ENCODE measurements at regions not wholly inside any gene's neighbourhood (a gene's known extent, or its start where the extent isn't known, plus 50 kb on each side); places are given as distances from the start of the nearest gene placed in this dataset.

DNA sequence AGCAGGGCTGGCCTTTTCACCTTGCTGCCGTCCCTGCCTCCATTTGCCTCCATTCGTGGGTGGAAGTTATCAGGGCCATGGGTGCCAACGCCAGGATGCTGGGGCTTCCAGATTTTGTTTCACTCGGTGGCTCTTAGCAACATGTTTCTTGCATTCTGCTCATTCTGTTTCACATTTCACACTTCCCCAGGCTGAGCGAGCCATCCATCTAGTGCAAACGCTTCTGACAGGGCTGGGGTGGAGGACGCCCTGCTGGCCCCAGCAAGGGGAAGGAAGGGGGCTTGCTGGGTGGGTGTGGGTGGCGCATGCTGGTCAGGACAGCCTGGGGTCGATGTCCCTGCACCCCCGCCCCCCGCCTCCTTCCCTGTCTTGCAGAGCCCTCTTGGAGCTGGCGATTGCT, 165.2 kb downstream of the URI1 start (continued):
- TF ChIP-seq, protein P1, sequence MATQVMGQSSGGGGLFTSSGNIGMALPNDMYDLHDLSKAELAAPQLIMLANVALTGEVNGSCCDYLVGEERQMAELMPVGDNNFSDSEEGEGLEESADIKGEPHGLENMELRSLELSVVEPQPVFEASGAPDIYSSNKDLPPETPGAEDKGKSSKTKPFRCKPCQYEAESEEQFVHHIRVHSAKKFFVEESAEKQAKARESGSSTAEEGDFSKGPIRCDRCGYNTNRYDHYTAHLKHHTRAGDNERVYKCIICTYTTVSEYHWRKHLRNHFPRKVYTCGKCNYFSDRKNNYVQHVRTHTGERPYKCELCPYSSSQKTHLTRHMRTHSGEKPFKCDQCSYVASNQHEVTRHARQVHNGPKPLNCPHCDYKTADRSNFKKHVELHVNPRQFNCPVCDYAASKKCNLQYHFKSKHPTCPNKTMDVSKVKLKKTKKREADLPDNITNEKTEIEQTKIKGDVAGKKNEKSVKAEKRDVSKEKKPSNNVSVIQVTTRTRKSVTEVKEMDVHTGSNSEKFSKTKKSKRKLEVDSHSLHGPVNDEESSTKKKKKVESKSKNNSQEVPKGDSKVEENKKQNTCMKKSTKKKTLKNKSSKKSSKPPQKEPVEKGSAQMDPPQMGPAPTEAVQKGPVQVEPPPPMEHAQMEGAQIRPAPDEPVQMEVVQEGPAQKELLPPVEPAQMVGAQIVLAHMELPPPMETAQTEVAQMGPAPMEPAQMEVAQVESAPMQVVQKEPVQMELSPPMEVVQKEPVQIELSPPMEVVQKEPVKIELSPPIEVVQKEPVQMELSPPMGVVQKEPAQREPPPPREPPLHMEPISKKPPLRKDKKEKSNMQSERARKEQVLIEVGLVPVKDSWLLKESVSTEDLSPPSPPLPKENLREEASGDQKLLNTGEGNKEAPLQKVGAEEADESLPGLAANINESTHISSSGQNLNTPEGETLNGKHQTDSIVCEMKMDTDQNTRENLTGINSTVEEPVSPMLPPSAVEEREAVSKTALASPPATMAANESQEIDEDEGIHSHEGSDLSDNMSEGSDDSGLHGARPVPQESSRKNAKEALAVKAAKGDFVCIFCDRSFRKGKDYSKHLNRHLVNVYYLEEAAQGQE (IDR thresholded peaks at IDR 0.05; ENCODE audit: borderline replicate concordance), result no peak
- TF ChIP-seq, protein P1 (CRISPR knock-in tag; IDR thresholded peaks at IDR 0.05; ENCODE audit: low read depth), result no peak

DNA sequence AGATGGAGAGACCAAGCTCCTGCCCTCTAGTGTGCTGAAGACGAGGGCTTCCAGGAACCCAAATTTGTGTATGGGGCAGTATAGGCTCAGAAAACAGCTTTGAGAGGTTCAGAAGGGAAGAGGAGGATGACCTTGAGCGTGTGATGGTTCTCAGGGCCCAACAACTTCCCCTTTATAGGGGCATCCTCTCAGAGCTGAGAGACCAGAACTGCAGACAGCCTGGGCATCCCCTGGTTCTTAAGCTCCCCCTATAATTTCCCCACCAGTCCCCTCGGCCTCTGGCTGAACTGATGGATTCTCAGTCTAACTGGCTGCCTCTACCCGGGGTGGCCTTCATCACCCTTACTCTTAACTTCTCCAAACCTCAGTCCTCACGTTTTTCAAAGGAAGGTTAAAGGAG, 167.5 kb downstream of the URI1 start:
- DNase-seq (ENCODE audit: extremely low read depth in 1 of 4, low spot score in 3 of 4) (no peak), ATAC-seq (no peak), FAIRE-seq (no peak)
- H3K4me2 ChIP-seq (ENCODE audit: insufficient read depth, low read length), result no peak overlapping the region
- H3K79me2 ChIP-seq (ENCODE audit: control insufficient read depth, insufficient read depth, low read length), result no peaks in the 10 kb centered on the region
- ChIA-PET POLR2A (interaction anchor here (0.6 to 1.1 kb wide), 3 partner anchors 14 to 334 kb away, joined by 3 to 4 read pairs (median 3); no protein-coding TSS in a partner anchor), CTCF (ENCODE audit: low intra/inter-chr PET ratio) (no interaction called here)
- intact Hi-C loops (cut with micrococcal nuclease) (no loop called here), in situ Hi-C loops (cut with MboI) (no loop called here)
- H3K27me3 ChIP-seq (ENCODE audit: control insufficient read depth in 2 of 2, insufficient read depth in 2 of 2, low read length in 2 of 2), result peaks cover 25 to 54% of the 10 kb centered on the region in 2 experiments; a peak in 4 of 5 replicates
- H3K36me3 ChIP-seq (ENCODE audit: control insufficient read depth, insufficient read depth, low read length), result no peaks in the 10 kb centered on the region
- 0% methylated on average over 5 of the region's 5 CpGs for WGBS (ENCODE audit: insufficient coverage, low coverage, missing lambda C conversion rate)
- BruUV-seq (replicated peaks), result no TSS peak
- no peak overlapping the region for H3K27ac ChIP-seq (ENCODE audit: extremely low read depth, low read depth, low read length)
- no peak overlapping the region for H3K4me3 ChIP-seq
- H3K9ac ChIP-seq (ENCODE audit: insufficient read depth in 1 of 2, low read depth in 2 of 2, low read length in 2 of 2), result no peak overlapping the region
- no peaks in the 10 kb centered on the region for H3K9me3 ChIP-seq (replicated peaks; ENCODE audit: control insufficient read depth, insufficient read depth, low read depth, low read length)
- peaks cover 4% of the 10 kb centered on the region; the same call in 1 of the 2 replicates for H4K20me1 ChIP-seq (replicated peaks; ENCODE audit: control insufficient read depth, insufficient read depth, low read length)
- no peak overlapping the region for H2AFZ ChIP-seq (ENCODE audit: low read depth, low read length)
- H3K4me1 ChIP-seq (replicated peaks in 1 of 2; ENCODE audit: control insufficient read depth in 2 of 2, insufficient read depth in 2 of 2, low read length in 2 of 2), result no peaks in the 10 kb centered on the region
- H3K9me1 ChIP-seq (ENCODE audit: control insufficient read depth, insufficient read depth, low read length), result no peaks in the 10 kb centered on the region
- TF ChIP-seq, protein P2, sequence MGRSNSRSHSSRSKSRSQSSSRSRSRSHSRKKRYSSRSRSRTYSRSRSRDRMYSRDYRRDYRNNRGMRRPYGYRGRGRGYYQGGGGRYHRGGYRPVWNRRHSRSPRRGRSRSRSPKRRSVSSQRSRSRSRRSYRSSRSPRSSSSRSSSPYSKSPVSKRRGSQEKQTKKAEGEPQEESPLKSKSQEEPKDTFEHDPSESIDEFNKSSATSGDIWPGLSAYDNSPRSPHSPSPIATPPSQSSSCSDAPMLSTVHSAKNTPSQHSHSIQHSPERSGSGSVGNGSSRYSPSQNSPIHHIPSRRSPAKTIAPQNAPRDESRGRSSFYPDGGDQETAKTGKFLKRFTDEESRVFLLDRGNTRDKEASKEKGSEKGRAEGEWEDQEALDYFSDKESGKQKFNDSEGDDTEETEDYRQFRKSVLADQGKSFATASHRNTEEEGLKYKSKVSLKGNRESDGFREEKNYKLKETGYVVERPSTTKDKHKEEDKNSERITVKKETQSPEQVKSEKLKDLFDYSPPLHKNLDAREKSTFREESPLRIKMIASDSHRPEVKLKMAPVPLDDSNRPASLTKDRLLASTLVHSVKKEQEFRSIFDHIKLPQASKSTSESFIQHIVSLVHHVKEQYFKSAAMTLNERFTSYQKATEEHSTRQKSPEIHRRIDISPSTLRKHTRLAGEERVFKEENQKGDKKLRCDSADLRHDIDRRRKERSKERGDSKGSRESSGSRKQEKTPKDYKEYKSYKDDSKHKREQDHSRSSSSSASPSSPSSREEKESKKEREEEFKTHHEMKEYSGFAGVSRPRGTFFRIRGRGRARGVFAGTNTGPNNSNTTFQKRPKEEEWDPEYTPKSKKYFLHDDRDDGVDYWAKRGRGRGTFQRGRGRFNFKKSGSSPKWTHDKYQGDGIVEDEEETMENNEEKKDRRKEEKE (IDR thresholded peaks at IDR 0.05; ENCODE audit: borderline replicate concordance in 1 of 2, control insufficient read depth in 1 of 2, low read depth in 2 of 2, low read length in 1 of 2), result no peak
- TF ChIP-seq, protein P3, sequence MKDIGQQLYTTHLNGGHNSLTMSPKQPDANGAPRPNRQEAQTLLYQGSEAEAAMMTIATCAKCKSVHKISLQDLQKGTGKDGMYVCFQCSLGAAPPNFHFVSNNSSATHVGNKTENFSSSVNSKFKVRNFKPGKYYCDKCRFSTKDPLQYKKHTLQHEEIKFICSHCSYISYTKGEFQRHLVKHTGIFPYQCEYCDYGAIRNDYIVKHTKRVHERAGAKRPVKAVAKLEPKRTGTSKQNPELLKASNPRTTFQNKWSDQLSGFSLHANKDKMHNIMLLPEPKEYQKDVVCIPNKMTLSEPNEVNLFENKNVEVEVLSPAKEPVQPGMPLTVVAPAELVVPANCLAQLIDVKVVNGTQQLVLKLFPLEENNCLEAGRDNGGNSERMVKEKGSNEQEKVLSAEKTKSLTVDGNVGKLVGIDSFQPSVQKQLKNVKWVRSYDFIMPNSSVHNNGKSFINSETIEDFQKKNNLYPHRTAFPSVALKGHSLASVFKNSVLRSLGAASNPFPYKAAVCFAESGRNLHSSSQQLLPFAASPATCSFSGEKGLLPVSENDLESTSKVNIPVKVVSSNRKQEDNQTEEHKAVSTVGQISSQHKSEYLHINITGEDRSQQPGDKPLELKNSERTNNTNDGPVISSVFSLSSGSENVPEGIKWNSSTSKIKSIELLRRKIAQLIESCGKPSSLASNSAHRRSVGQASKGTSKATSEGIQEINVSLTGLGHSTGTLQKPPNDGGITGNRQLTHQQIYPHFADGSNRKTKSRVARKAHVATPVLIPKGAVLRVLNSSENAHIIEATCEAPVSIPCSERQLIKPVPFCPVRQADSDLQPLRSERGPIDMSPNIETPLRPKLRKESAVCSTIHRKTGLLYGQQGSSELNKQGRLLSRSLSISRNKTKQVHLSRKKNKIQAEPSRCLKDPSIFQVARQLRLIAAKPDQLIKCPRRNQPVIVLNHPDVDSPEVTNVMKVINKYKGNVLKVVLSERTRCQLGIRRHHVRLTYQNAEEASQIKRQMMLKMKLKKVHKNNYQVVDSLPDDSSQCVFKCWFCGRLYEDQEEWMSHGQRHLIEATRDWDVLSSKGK (CRISPR knock-in tag; IDR thresholded peaks at IDR 0.05), result no peak

All from K562 (cell line).